ENCODE measurements at regions not wholly inside any gene's neighbourhood (a gene's known extent, or its start where the extent isn't known, plus 50 kb on each side); places are given as distances from the start of the nearest gene placed in this dataset.

- CTCF ChIA-PET, result no interaction called here
- H2AFZ ChIP-seq (ENCODE audit: insufficient read depth, low read depth, low read length, poor library complexity, severe bottlenecking), result no peak overlapping the region
- no peak overlapping the region for H3K27ac ChIP-seq (ENCODE audit: low read length in 2 of 2)
- H3K27ac Mint-ChIP-seq, result no peak overlapping the region
- no peaks in the 10 kb centered on the region for H3K9me3 Mint-ChIP-seq (ENCODE audit: insufficient read depth)
- peaks cover 2% of the 10 kb centered on the region for H3K27me3 Mint-ChIP-seq
- no peak overlapping the region for H3K4me2 ChIP-seq (replicated peaks; ENCODE audit: low read depth, low read length, poor library complexity, severe bottlenecking)
- no peaks in the 10 kb centered on the region for H3K4me1 Mint-ChIP-seq
- H3K4me3 Mint-ChIP-seq, result no peak overlapping the region
- H3K36me3 ChIP-seq (replicated peaks in 1 of 2; ENCODE audit: control extremely low read depth in 1 of 2, control insufficient read depth in 1 of 2, extremely low read depth in 1 of 2, insufficient read depth in 2 of 2, low read length in 1 of 2), result no peaks in the 10 kb centered on the region
- H3K79me2 ChIP-seq (ENCODE audit: control insufficient read depth, insufficient read depth, low read length), result no peaks in the 10 kb centered on the region
- H3K27me3 ChIP-seq (replicated peaks in 1 of 4; ENCODE audit: control extremely low read depth in 1 of 4, control insufficient read depth in 3 of 4, insufficient read depth in 4 of 4, low read length in 3 of 4), result no peaks in the 10 kb centered on the region
- H3K4me3 ChIP-seq (ENCODE audit: control extremely low read depth in 1 of 5, extremely low read depth in 1 of 5, insufficient read depth in 1 of 5, low read depth in 2 of 5, low read length in 4 of 5), result no peak overlapping the region
- POLR2A ChIA-PET, result no interaction called here
- intact Hi-C loops (cut with micrococcal nuclease), result no loop called here
- DNase-seq (no peak), ATAC-seq (ENCODE audit: low read depth) (no peak)
- TF ChIP-seq EZH2 (IDR thresholded peaks at IDR 0.05; ENCODE audit: borderline replicate concordance, insufficient read depth, low read depth, low read length, poor library complexity, severe bottlenecking), result no peak
- H3K4me1 ChIP-seq (ENCODE audit: control insufficient read depth in 2 of 2, insufficient read depth in 2 of 2, low read length in 2 of 2), result no peaks in the 10 kb centered on the region
- H3K9me3 ChIP-seq (ENCODE audit: control extremely low read depth in 1 of 3, control insufficient read depth in 2 of 3, insufficient read depth in 1 of 3, low read length in 2 of 3), result peaks cover 0 to 3% (median 0%) of the 10 kb centered on the region in 3 donors
- no peaks in the 10 kb centered on the region for H4K20me1 ChIP-seq (ENCODE audit: control insufficient read depth, insufficient read depth, low read length, poor library complexity, severe bottlenecking)
- 79% methylated on average over 4 of the region's 4 CpGs for WGBS (ENCODE audit: insufficient coverage)
- H3K9ac ChIP-seq (ENCODE audit: low read length), result no peak overlapping the region
Observed at GRCh38 chr16:66039793-66040192, 326.7 kb upstream of the CDH5 start.

GRCh38 chr16:66036793-66037715 is 329.4 kb upstream of the CDH5 start:
- ATAC-seq (ENCODE audit: low read depth) (no peak), DNase-seq (no peak)
- Mint-ChIP-seq H3K27me3 (peaks cover 2% of the 10 kb centered on the region), H3K27ac (no peak overlapping the region), H3K4me3 (no peak overlapping the region), H3K4me1 (no peaks in the 10 kb centered on the region), H3K9me3 (ENCODE audit: insufficient read depth) (no peaks in the 10 kb centered on the region)
- Histone ChIP-seq H3K27me3 (replicated peaks in 1 of 4; ENCODE audit: control extremely low read depth in 1 of 4, control insufficient read depth in 3 of 4, insufficient read depth in 4 of 4, low read length in 3 of 4) (no peaks in the 10 kb centered on the region), H2AFZ (ENCODE audit: insufficient read depth, low read depth, low read length, poor library complexity, severe bottlenecking) (no peak overlapping the region), H4K20me1 (ENCODE audit: control insufficient read depth, insufficient read depth, low read length, poor library complexity, severe bottlenecking) (no peaks in the 10 kb centered on the region), H3K27ac (ENCODE audit: low read length in 2 of 2) (no peak overlapping the region), H3K79me2 (ENCODE audit: control insufficient read depth, insufficient read depth, low read length) (no peaks in the 10 kb centered on the region), H3K4me2 (replicated peaks; ENCODE audit: low read depth, low read length, poor library complexity, severe bottlenecking) (no peak overlapping the region), H3K36me3 (replicated peaks in 1 of 2; ENCODE audit: control extremely low read depth in 1 of 2, control insufficient read depth in 1 of 2, extremely low read depth in 1 of 2, insufficient read depth in 2 of 2, low read length in 1 of 2) (no peaks in the 10 kb centered on the region), H3K9me3 (ENCODE audit: control extremely low read depth in 1 of 3, control insufficient read depth in 2 of 3, insufficient read depth in 1 of 3, low read length in 2 of 3) (no peaks in the 10 kb centered on the region), H3K9ac (ENCODE audit: low read length) (no peak overlapping the region), H3K4me1 (ENCODE audit: control insufficient read depth in 2 of 2, insufficient read depth in 2 of 2, low read length in 2 of 2) (no peaks in the 10 kb centered on the region), H3K4me3 (ENCODE audit: control extremely low read depth in 1 of 5, extremely low read depth in 1 of 5, insufficient read depth in 1 of 5, low read depth in 2 of 5, low read length in 4 of 5) (no peak overlapping the region)
- ChIA-PET CTCF (no interaction called here), POLR2A (no interaction called here)
- intact Hi-C loops (cut with micrococcal nuclease), result no loop called here
- TF ChIP-seq EZH2 (IDR thresholded peaks at IDR 0.05; ENCODE audit: borderline replicate concordance, insufficient read depth, low read depth, low read length, poor library complexity, severe bottlenecking) (no peak), CTCF (IDR thresholded peaks at IDR 0.05) (no peak)
- whole genome bisulfite sequencing (ENCODE audit: insufficient coverage), result 87% methylated on average over 4 of the region's 6 CpGs
